OCI-LY1 (cell line): ENCODE measurements at regions not wholly inside any gene's neighbourhood (a gene's known extent, or its start where the extent isn't known, plus 50 kb on each side); places are given as distances from the start of the nearest gene placed in this dataset.

Experiments
- H2AFZ ChIP-seq: fragments of 200-600 bp; sonication (generic), shearing (Covaris generic); 2 replicates; pipeline ENCODE4 v1.6.0; 2014; ENCODE audit warnings: antibody characterized with exemption, mild to moderate bottlenecking, low read length
- H3F3A ChIP-seq: fragments of 200-600 bp; sonication (generic), shearing (Covaris generic); 2 replicates; pipeline ENCODE4 v1.6.0; 2014; ENCODE audit warnings: mild to moderate bottlenecking, antibody characterized with exemption, low read length, moderate library complexity; ENCODE audit not compliant: insufficient read depth
- H3K27ac ChIP-seq: fragments of 200-600 bp; sonication (generic); 2 replicates; pipeline ENCODE4 v1.5.1; 2014; ENCODE audit warnings: low read length, mixed run types, mild to moderate bottlenecking, low read depth; ENCODE audit not compliant: poor library complexity, severe bottlenecking
- H3K27me3 ChIP-seq: fragments of 200-600 bp; sonication (generic); 2 replicates; pipeline ENCODE4 v1.6.0; 2014; ENCODE audit warnings: antibody characterized with exemption, mild to moderate bottlenecking, low read length, moderate library complexity; ENCODE audit not compliant: insufficient read depth
- H3K36me3 ChIP-seq: fragments of 200-600 bp; sonication (generic); 2 replicates; pipeline ENCODE4 v1.6.1; 2014; ENCODE audit warnings: mild to moderate bottlenecking, antibody characterized with exemption, low read length, moderate library complexity, mixed read lengths; ENCODE audit not compliant: insufficient read depth
- H3K4me1 ChIP-seq: fragments of 200-600 bp; sonication (generic); 2 replicates; pipeline ENCODE4 v1.5.1; 2014; ENCODE audit warnings: mild to moderate bottlenecking, low read length, moderate library complexity; ENCODE audit not compliant: insufficient read depth, severe bottlenecking
- H3K4me2 ChIP-seq: fragments of 200-600 bp; sonication (generic), shearing (Covaris generic); 2 replicates; pipeline ENCODE4 v1.6.1; 2014; ENCODE audit warnings: low read length
- H3K4me3 ChIP-seq: fragments of 200-600 bp; sonication (generic); 2 replicates; pipeline ENCODE4 v1.5.1; 2014; ENCODE audit warnings: low read length, low read depth, mild to moderate bottlenecking, mixed read lengths; ENCODE audit not compliant: poor library complexity, severe bottlenecking
- H3K79me2 ChIP-seq: fragments of 200-600 bp; shearing (Covaris generic); 2 replicates; pipeline ENCODE4 v1.6.1; 2016; ENCODE audit warnings: mixed run types, low read length, mixed read lengths; ENCODE audit not compliant: insufficient read depth
- H3K9ac ChIP-seq: fragments of 200-600 bp; sonication (generic), shearing (Covaris generic); 2 replicates; pipeline ENCODE4 v1.6.1; 2014; ENCODE audit warnings: mild to moderate bottlenecking, low read length, mixed read lengths
- H3K9me2 ChIP-seq: fragments of 200-600 bp; sonication (generic), shearing (Covaris generic); 2 replicates; pipeline ENCODE4 v1.6.1; 2014; ENCODE audit warnings: low read depth, mild to moderate bottlenecking, low read length, mixed read lengths
- H3K9me3 ChIP-seq: fragments of 200-600 bp; shearing (Covaris generic); 2 replicates; pipeline ENCODE4 v1.6.1; 2014; ENCODE audit warnings: low read length, mixed read lengths
- H4K20me1 ChIP-seq: fragments of 200-600 bp; sonication (generic), shearing (Covaris generic); 2 replicates; pipeline ENCODE4 v1.6.0; 2016; ENCODE audit warnings: mild to moderate bottlenecking, low read length; ENCODE audit not compliant: insufficient read depth
- CTCF ChIP-seq: fragments of 200-600 bp; sonication (generic), shearing (Covaris generic); IDR thresholded peaks from 2 replicates; pipeline ENCODE4 v1.5.1; 2017; ENCODE audit warnings: mild to moderate bottlenecking, antibody characterized with exemption, low read length, moderate library complexity, mixed read lengths
- EZH2 ChIP-seq: fragments of 200-600 bp; sonication (generic), shearing (Covaris generic); IDR thresholded peaks from 2 replicates; pipeline ENCODE4 v1.8.0; 2017; ENCODE audit warnings: borderline replicate concordance, mixed run types, mild to moderate bottlenecking, antibody characterized with exemption, low read length, moderate library complexity, mixed read lengths

- no peaks in the 10 kb centered on the region for H3K79me2 ChIP-seq
- no peaks in the 10 kb centered on the region for H4K20me1 ChIP-seq
- H3K9me3 ChIP-seq = no peaks in the 10 kb centered on the region
- H3K9ac ChIP-seq = no peak overlapping the region
- H3K27ac ChIP-seq = no peak overlapping the region
- H3K36me3 ChIP-seq = no peaks in the 10 kb centered on the region
- TF ChIP-seq CTCF (no peak), EZH2 (no peak)
- H3K4me1 ChIP-seq = no peaks in the 10 kb centered on the region
- no peaks in the 10 kb centered on the region for H3K27me3 ChIP-seq
- H3K4me2 ChIP-seq = no peak overlapping the region
- H3K9me2 ChIP-seq = no peaks in the 10 kb centered on the region
- H2AFZ ChIP-seq = no peak overlapping the region
- H3F3A ChIP-seq = no peaks in the 10 kb centered on the region
- H3K4me3 ChIP-seq = no peak overlapping the region
Observed at GRCh38 chrX:15158736-15159406, 111.0 kb downstream of the ASB9 start.

GRCh38 chrX:15158350-15158735, 111.5 kb downstream of the ASB9 start:
- no peaks in the 10 kb centered on the region for H3K36me3 ChIP-seq
- no peak overlapping the region for H3K9ac ChIP-seq
- no peaks in the 10 kb centered on the region for H3K9me3 ChIP-seq
- no peak overlapping the region for H3K4me2 ChIP-seq
- no peak overlapping the region for H3K4me3 ChIP-seq
- no peaks in the 10 kb centered on the region for H3K79me2 ChIP-seq
- H3K27ac ChIP-seq = no peak overlapping the region
- no peak overlapping the region for H2AFZ ChIP-seq
- H4K20me1 ChIP-seq = no peaks in the 10 kb centered on the region
- no peaks in the 10 kb centered on the region for H3K4me1 ChIP-seq
- H3K27me3 ChIP-seq = no peaks in the 10 kb centered on the region
- no peak for TF ChIP-seq CTCF
- TF ChIP-seq EZH2 = no peak
- no peaks in the 10 kb centered on the region for H3F3A ChIP-seq
- no peaks in the 10 kb centered on the region for H3K9me2 ChIP-seq

GRCh38 chrX:15157624-15158023, 112.3 kb downstream of the ASB9 start:
- Histone ChIP-seq H3K9me3 (no peaks in the 10 kb centered on the region), H3K4me2 (no peak overlapping the region), H3K9me2 (no peaks in the 10 kb centered on the region), H3K4me1 (no peaks in the 10 kb centered on the region), H3K4me3 (no peak overlapping the region), H2AFZ (no peak overlapping the region), H3K27me3 (no peaks in the 10 kb centered on the region), H3K36me3 (no peaks in the 10 kb centered on the region), H4K20me1 (no peaks in the 10 kb centered on the region), H3K79me2 (no peaks in the 10 kb centered on the region), H3K9ac (no peak overlapping the region), H3F3A (no peaks in the 10 kb centered on the region), H3K27ac (no peak overlapping the region)
- TF ChIP-seq EZH2 (no peak), CTCF (no peak)
